T-helper 2 cell (primary cell): ENCODE measurements at regions not wholly inside any gene's neighbourhood (a gene's known extent, or its start where the extent isn't known, plus 50 kb on each side); places are given as distances from the start of the nearest gene placed in this dataset.

Source experiments
- DNase-seq, 5 experiments: peaks; one replicate each; pipeline versions ENCODE4 v3.0.0 to v3.0.0-alpha.2; 2012 to 2022

- no peak for DNase-seq
These were observed 204.4 kb upstream of the MEX3C start for GRCh38 chr18:51401912-51402311.

DNA sequence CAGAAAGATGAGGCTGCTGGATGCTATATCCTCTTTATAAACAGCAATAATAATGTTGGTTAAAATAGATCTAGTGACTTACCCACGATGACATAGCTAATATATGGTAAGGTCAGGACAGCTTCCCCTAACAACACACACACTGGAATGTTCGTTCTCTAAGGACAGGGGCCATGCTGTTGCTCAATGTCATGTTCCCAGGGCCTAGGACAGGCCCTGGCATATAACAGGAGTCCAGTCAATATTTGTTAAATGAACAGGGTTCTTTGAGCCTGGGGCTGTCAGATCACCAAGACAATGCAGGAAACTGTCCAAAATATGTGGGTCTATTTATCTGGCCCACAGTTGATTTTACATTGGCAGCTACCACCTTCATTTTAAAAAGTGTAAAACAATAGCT, 207.1 kb upstream of the MEX3C start:
- no peak for DNase-seq

GRCh38 chr18:51405683-51406477, 208.4 kb upstream of the MEX3C start:
- DNase-seq: no peak

DNA sequence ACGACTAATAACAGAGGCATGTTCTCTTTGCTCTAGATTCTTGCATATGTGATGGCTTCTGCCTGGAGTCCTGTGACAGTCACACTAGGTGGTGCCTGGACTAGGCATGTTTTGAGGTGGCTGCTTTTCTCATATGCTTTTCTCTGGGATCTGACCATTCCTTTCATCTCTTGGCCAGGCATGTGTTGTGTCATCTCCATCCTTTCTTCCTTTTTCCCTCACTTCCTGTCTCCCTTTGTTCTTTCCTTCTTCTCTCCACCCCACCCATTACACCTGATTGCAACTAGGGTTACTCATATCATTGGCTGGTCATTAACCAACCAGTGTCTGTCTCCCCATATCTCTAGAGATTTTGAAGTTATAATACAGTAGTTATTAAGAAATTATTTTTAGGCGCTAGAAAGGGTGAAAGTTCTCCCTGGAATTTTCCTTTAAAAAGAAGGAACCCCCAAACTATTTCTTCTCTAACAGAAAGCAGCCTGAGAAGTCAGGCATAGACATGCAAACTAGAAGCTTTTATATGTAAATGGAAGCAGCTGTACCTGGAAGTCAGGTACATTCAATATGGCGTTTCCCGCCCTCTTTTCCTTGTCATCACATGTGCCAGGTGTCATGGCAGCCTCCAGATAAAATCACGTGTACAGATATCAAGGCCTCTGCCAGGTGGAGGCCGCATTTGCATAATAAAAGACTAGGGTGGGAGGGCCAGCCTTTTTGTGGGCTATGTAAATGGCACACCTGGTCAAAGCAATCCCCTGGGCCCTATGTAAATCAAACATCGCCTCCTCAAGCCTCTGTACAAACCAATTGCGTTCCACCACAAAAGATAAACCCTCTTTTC, 220.4 kb upstream of the MEX3C start:
- no peak for DNase-seq

DNA sequence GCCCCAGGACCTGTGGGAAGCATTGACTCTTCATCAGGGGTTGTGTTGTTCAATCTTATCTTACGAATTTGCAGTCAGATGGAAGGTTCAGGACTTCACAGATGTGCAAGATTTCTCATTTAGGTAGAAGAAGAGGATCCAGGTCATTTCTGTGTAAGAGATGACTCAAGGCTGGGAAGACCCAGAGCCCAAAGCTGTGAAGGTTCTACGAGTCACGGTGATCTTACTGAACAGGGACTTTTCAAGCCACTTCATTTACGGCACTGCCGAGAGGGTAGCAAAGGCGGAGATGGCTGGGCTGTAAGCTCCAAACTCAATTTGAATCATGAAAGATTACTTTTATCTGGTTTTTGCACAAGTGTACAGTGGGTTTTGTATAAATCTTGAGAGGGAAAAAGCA, 228.0 kb upstream of the MEX3C start:
- DNase-seq: peak in 1 of 5 experiments; percentile 6

- DNase-seq: no peak
These were observed 228.4 kb upstream of the MEX3C start for GRCh38 chr18:51425889-51426288.

DNA sequence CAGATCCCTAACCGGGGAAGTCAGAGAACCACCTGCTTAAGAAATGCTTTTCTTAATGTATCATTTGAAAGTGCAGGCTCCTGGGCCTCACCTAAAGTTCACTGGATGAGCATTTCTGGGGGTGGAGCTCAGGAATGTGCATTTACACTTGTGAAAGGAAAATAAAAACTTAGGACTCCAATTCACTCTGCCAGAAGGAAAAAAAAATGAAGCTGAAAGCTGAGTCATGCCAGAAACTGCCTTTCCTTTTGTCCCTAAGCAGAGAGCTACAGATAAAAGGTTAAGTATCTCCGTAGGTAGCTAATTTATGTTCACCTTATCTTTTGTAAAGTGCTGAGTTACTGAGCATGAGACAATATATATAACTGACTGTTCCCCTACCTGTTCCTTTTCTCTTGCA, 229.5 kb upstream of the MEX3C start:
- DNase-seq: no peak

GRCh38 chr18:51429644-51430043, 232.2 kb upstream of the MEX3C start:
- no peak for DNase-seq

- DNase-seq: no peak
These were observed 233.1 kb upstream of the MEX3C start for GRCh38 chr18:51430538-51430937.

DNA sequence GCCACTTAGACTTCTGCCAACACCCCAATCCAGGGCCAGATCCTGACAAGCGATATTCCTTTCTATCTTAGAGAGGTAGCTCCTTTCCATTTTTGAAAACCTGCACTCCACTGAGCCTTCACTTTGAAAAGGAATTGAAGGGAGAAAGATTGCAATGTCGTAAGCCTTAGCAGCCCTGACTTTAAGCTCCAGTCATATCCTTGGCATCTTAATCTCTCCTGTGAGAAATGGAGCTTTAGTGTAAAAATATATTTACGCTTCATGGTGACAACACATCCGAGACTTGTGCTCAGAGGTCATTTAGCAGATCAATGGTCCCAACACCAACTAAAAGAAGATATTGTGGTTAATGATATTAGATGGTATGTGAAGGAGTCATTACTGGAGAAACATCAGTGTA, 235.8 kb upstream of the MEX3C start:
- DNase-seq: no peak

- DNase-seq: no peak
These were observed 236.4 kb upstream of the MEX3C start for GRCh38 chr18:51433881-51434280.

GRCh38 chr18:51437280-51438271, 240.1 kb upstream of the MEX3C start:
- peak in 1 of 5 experiments; percentile 58 for DNase-seq

- peak in 1 of 5 experiments; percentile 17 for DNase-seq
These were observed 241.4 kb upstream of the MEX3C start for GRCh38 chr18:51438797-51439350.

DNA sequence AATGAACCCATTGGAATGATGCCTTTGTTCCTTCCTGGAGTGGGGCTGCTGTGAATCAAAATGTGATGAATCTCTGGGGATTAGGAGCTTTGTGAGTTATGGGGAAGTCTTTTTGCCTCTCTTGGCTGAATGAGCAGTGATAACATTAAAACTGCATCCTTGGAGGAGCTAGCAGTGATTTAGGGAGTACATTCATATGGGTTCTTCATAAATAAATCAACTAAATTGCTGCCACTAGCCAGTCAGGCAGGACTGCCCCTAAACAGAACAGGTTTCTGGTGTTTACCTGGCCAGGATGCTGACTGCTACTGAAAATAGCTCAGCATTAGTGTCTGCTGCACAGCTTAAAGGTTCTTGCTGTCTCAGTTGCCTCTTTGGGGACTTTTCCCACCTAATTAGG, 244.5 kb upstream of the MEX3C start:
- no peak for DNase-seq

GRCh38 chr18:51446571-51447210, 249.2 kb upstream of the MEX3C start:
- no peak for DNase-seq

- DNase-seq: no peak
These were observed 250.2 kb upstream of the MEX3C start for GRCh38 chr18:51447351-51448342.

GRCh38 chr18:51448949-51449348, 251.5 kb upstream of the MEX3C start:
- no peak for DNase-seq

- DNase-seq: no peak
These were observed 256.1 kb upstream of the MEX3C start for GRCh38 chr18:51453594-51453993.

GRCh38 chr18:51458861-51459260, 261.4 kb upstream of the MEX3C start:
- DNase-seq: no peak

DNA sequence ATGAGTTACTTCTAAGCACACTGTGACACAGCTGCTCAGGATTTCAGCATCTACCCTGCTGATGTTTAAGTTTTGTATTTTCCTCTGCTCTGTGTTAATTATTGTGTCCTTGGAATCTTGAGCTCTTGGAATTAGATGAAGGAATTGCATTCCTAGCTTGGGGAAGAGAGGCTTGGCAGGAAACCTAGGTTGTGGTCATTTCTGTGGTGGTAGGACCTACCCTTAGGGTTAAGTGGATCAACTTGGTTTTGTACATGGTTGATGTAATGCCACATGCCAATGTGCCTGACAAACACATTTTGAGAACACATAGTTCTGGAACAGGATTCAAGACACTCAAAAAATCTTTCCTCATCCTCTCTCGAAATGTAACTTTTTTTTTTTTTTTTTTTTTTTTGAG, 264.5 kb upstream of the MEX3C start:
- DNase-seq: no peak
